CD14-positive monocyte (primary cell): ENCODE measurements at regions not wholly inside any gene's neighbourhood (a gene's known extent, or its start where the extent isn't known, plus 50 kb on each side); places are given as distances from the start of the nearest gene placed in this dataset.

Experiments used
- DNase-seq, 3 donors: peaks; one replicate each; pipeline ENCODE4 v3.0.0-alpha.2; 2011 to 2022
- H2AFZ ChIP-seq: 2 replicates; pipeline ENCODE4 v1.6.0; 2012; ENCODE audit warnings: mild to moderate bottlenecking, low read depth, low read length, inconsistent platforms; ENCODE audit not compliant: insufficient read depth, poor library complexity, severe bottlenecking
- H3K27ac ChIP-seq, 2 donors: 1 replicate in 1 of 2; 2 replicates in 1 of 2; pipeline ENCODE4 v1.5.1; 2012 to 2013; ENCODE audit warnings: low read length in 2 of 2, control low read depth in 1 of 2, inconsistent platforms in 1 of 2, low read depth in 1 of 2, mild to moderate bottlenecking in 1 of 2
- H3K27me3 ChIP-seq, 2 donors: one replicate each; pipeline versions ENCODE4 v1.6.0 to v1.6.1; 2011 to 2013; ENCODE audit warnings: low read length in 2 of 2; ENCODE audit not compliant: control insufficient read depth in 2 of 2, insufficient read depth in 2 of 2
- H3K36me3 ChIP-seq, 2 donors: replicated peaks in 1 of 2; 1 replicate in 1 of 2; 2 replicates in 1 of 2; pipeline versions ENCODE4 v1.5.1 to v1.6.1; 2012 to 2013; ENCODE audit warnings: low read length in 2 of 2, control low read depth in 1 of 2, inconsistent platforms in 1 of 2, mild to moderate bottlenecking in 1 of 2; ENCODE audit not compliant: insufficient read depth in 2 of 2, control insufficient read depth in 1 of 2
- H3K4me1 ChIP-seq, 2 donors: 1 replicate in 1 of 2; 2 replicates in 1 of 2; pipeline versions ENCODE4 v1.5.1 to v1.6.1; 2012 to 2013; ENCODE audit warnings: low read length in 2 of 2, control low read depth in 1 of 2, inconsistent platforms in 1 of 2, mild to moderate bottlenecking in 1 of 2, moderate library complexity in 1 of 2; ENCODE audit not compliant: insufficient read depth in 2 of 2, control insufficient read depth in 1 of 2
- H3K4me2 ChIP-seq: replicated peaks from 2 replicates; pipeline ENCODE3; 2012; ENCODE audit warnings: low read length, moderate library complexity, mild to moderate bottlenecking; ENCODE audit not compliant: poor library complexity, severe bottlenecking; ENCODE audit errors: extremely low read depth
- H3K4me3 ChIP-seq, 3 experiments: fragments of 200-600 bp in 1 of 3; sonication (generic) in 1 of 3; replicated peaks in 1 of 3; 1 replicate in 2 of 3; 2 replicates in 1 of 3; pipeline ENCODE4 v1.5.1; 2011 to 2013; ENCODE audit warnings: low read length in 3 of 3, mild to moderate bottlenecking in 3 of 3, control low read depth in 2 of 3, low read depth in 2 of 3, inconsistent platforms in 1 of 3, moderate library complexity in 1 of 3
- H3K79me2 ChIP-seq: 2 replicates; pipeline ENCODE4 v1.6.0; 2012; ENCODE audit warnings: mild to moderate bottlenecking, control low read depth, inconsistent platforms, low read length, moderate library complexity; ENCODE audit not compliant: insufficient read depth
- H3K9ac ChIP-seq: 2 replicates; pipeline ENCODE4 v1.6.0; 2017; ENCODE audit warnings: low read length, mild to moderate bottlenecking; ENCODE audit not compliant: insufficient read depth, poor library complexity, severe bottlenecking
- H3K9me3 ChIP-seq, 2 donors: replicated peaks in 1 of 2; 1 replicate in 1 of 2; 2 replicates in 1 of 2; pipeline versions ENCODE4 v1.5.1 to v1.6.1; 2012 to 2013; ENCODE audit warnings: low read length in 2 of 2, control low read depth in 1 of 2; ENCODE audit not compliant: control insufficient read depth in 1 of 2, insufficient read depth in 1 of 2
- H4K20me1 ChIP-seq: 2 replicates; pipeline ENCODE4 v1.6.0; 2012; ENCODE audit warnings: mild to moderate bottlenecking, low read length, control low read depth, moderate library complexity; ENCODE audit not compliant: insufficient read depth
- H3K27ac Mint-ChIP-seq, 7 donors: one replicate each; pipeline ENCODE4 v1.8.0; 2020; ENCODE audit warnings: mild to moderate bottlenecking in 7 of 7, mixed read lengths in 7 of 7, moderate library complexity in 6 of 7, inconsistent platforms in 2 of 7
- H3K27me3 Mint-ChIP-seq, 3 donors: one replicate each; pipeline ENCODE4 v1.8.0; 2021 to 2022; ENCODE audit warnings: low read depth in 3 of 3, mild to moderate bottlenecking in 3 of 3, mixed read lengths in 3 of 3, moderate library complexity in 3 of 3, inconsistent platforms in 1 of 3
- H3K36me3 Mint-ChIP-seq, 2 donors: one replicate each; pipeline ENCODE4 v1.8.0; 2020; ENCODE audit warnings: mixed read lengths in 2 of 2, inconsistent platforms in 1 of 2, mild to moderate bottlenecking in 1 of 2
- H3K4me1 Mint-ChIP-seq: one replicate; pipeline ENCODE4 v1.8.0; 2020; ENCODE audit warnings: mild to moderate bottlenecking, mixed read lengths
- H3K4me3 Mint-ChIP-seq, 2 donors: one replicate each; pipeline ENCODE4 v1.8.0; 2020; ENCODE audit warnings: mild to moderate bottlenecking in 2 of 2, mixed read lengths in 2 of 2, moderate library complexity in 1 of 2
- H3K9me3 Mint-ChIP-seq, 7 donors: one replicate each; pipeline ENCODE4 v1.8.0; 2020 to 2022; ENCODE audit warnings: mixed read lengths in 7 of 7, mild to moderate bottlenecking in 6 of 7, moderate library complexity in 6 of 7, inconsistent platforms in 2 of 7
- CTCF ChIP-seq: fragments of 200-600 bp; IDR thresholded peaks from one replicate; pipeline ENCODE4 v1.8.0; 2022; ENCODE audit warnings: antibody characterized with exemption, mild to moderate bottlenecking
- WGBS: methylation state at CpG from one replicate; pipeline ENCODE4 v1.1.5; 2013; ENCODE audit warnings: missing lambda C conversion rate; ENCODE audit not compliant: insufficient coverage; 5-methylcytosine and 5-hydroxymethylcytosine counted together
- intact Hi-C, 2 donors: fragments of 100-400 bp; cut with micrococcal nuclease; formaldehyde crosslinking; loops; one replicate each; pipeline versions ENCODE4 v1.15.0 to v1.15.1; 2023

GRCh38 chr1:199766218-199766792, 261.2 kb upstream of the NR5A2 start:
- Histone ChIP-seq H3K27ac (no peak overlapping the region), H3K4me3 (no peak overlapping the region), H3K79me2 (no peaks in the 10 kb centered on the region), H3K36me3 (no peaks in the 10 kb centered on the region), H3K27me3 (no peaks in the 10 kb centered on the region), H3K9me3 (peaks cover 0 to 22% of the 10 kb centered on the region in 2 donors), H2AFZ (no peak overlapping the region), H4K20me1 (no peaks in the 10 kb centered on the region), H3K4me2 (no peak overlapping the region), H3K9ac (no peak overlapping the region), H3K4me1 (no peaks in the 10 kb centered on the region)
- Mint-ChIP-seq H3K27ac (no peak overlapping the region), H3K4me1 (no peaks in the 10 kb centered on the region), H3K9me3 (peaks cover 5 to 29% (median 15%) of the 10 kb centered on the region in 7 donors), H3K4me3 (no peak overlapping the region), H3K27me3 (no peaks in the 10 kb centered on the region), H3K36me3 (no peaks in the 10 kb centered on the region)
- intact Hi-C loops: no loop called here
- no peak for DNase-seq
- TF ChIP-seq CTCF: no peak

- no peak for DNase-seq
- Histone ChIP-seq H3K9ac (no peak overlapping the region), H3K36me3 (no peaks in the 10 kb centered on the region), H3K4me3 (no peak overlapping the region), H3K9me3 (peaks cover 0 to 22% of the 10 kb centered on the region in 2 donors), H3K79me2 (no peaks in the 10 kb centered on the region), H2AFZ (no peak overlapping the region), H3K27ac (no peak overlapping the region), H3K27me3 (no peaks in the 10 kb centered on the region), H4K20me1 (no peaks in the 10 kb centered on the region), H3K4me1 (no peaks in the 10 kb centered on the region), H3K4me2 (no peak overlapping the region)
- no CpG with 5 or more reads among the region's 2 CpGs for WGBS
- Mint-ChIP-seq H3K4me1 (no peaks in the 10 kb centered on the region), H3K9me3 (peaks cover 7 to 33% (median 17%) of the 10 kb centered on the region in 7 donors), H3K27me3 (no peaks in the 10 kb centered on the region), H3K27ac (no peak overlapping the region), H3K36me3 (no peaks in the 10 kb centered on the region), H3K4me3 (no peak overlapping the region)
- intact Hi-C loops: no loop called here
- no peak for TF ChIP-seq CTCF
Measured at GRCh38 chr1:199767700-199768099, 259.8 kb upstream of the NR5A2 start.
